ENCODE measurements at regions not wholly inside any gene's neighbourhood (a gene's known extent, or its start where the extent isn't known, plus 50 kb on each side); places are given as distances from the start of the nearest gene placed in this dataset.

- peaks cover 34% of the 10 kb centered on the region for H3K27me3 ChIP-seq (ENCODE audit: insufficient read depth, poor library complexity, severe bottlenecking)
- TF ChIP-seq POLR2AphosphoS5 (IDR thresholded peaks at IDR 0.05; ENCODE audit: low read depth) (no peak), SPI1 (IDR thresholded peaks at IDR 0.05; ENCODE audit: borderline replicate concordance, low read depth) (no peak), GABPA (IDR thresholded peaks at IDR 0.05; ENCODE audit: low read depth) (no peak), CTCF (IDR thresholded peaks at IDR 0.05; ENCODE audit: insufficient read depth, low read length) (no peak)
- TF ChIP-seq, protein P1, sequence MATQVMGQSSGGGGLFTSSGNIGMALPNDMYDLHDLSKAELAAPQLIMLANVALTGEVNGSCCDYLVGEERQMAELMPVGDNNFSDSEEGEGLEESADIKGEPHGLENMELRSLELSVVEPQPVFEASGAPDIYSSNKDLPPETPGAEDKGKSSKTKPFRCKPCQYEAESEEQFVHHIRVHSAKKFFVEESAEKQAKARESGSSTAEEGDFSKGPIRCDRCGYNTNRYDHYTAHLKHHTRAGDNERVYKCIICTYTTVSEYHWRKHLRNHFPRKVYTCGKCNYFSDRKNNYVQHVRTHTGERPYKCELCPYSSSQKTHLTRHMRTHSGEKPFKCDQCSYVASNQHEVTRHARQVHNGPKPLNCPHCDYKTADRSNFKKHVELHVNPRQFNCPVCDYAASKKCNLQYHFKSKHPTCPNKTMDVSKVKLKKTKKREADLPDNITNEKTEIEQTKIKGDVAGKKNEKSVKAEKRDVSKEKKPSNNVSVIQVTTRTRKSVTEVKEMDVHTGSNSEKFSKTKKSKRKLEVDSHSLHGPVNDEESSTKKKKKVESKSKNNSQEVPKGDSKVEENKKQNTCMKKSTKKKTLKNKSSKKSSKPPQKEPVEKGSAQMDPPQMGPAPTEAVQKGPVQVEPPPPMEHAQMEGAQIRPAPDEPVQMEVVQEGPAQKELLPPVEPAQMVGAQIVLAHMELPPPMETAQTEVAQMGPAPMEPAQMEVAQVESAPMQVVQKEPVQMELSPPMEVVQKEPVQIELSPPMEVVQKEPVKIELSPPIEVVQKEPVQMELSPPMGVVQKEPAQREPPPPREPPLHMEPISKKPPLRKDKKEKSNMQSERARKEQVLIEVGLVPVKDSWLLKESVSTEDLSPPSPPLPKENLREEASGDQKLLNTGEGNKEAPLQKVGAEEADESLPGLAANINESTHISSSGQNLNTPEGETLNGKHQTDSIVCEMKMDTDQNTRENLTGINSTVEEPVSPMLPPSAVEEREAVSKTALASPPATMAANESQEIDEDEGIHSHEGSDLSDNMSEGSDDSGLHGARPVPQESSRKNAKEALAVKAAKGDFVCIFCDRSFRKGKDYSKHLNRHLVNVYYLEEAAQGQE (IDR thresholded peaks at IDR 0.05; ENCODE audit: insufficient replicate concordance, low read depth) = no peak
- H3K27ac ChIP-seq (replicated peaks) = no peak overlapping the region
- peak overlapping the region; percentile 60 for H3K4me3 ChIP-seq (replicated peaks; ENCODE audit: insufficient read depth, low read length)
- DNase-seq (ENCODE audit: low read depth in 1 of 2, low spot score in 1 of 2) = no peak
Measured at GRCh38 chr3:11718637-11719405, 75.1 kb upstream of the VGLL4 start.

DNA sequence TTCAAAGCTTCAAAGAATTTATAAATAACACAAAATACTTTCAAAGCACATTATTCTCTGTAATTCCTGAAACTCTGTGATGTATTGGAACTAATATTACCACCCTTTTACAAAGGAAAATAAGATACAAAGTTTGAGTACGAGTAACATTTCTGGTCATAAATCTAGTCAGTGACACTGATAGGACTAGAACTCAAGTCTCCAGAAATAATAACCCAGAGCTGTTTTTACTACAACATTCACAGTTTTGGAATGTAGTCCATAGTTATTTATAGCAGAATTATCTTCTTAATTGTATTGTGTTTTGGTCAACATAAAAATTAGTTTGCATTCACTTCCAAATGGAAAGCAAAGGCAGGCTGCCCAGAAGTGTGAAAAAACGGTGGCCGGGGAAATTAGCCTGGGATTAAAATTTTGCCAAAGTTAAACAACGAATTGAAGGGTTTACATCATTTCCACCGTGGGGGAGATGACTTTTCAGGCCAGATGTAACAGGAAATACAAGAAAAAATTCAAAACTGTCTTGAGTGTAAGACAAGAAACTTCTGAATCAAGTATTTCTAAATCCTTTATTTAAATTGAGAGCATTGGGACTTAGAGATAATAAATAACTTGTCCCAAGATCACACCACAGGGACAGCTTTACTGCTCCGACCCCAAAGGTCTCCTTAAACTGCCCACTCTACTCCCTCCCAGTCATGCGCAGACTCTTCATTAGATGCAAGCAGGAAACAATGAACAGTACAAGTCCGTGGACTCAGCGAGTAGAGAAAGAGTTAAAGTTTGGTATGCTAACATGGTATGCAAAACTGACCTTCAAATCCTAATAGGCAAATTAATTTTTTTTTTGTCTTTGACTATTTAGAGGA, 74.3 kb upstream of the VGLL4 start:
- Histone ChIP-seq H3K27ac (replicated peaks) (no peak overlapping the region), H3K27me3 (ENCODE audit: insufficient read depth, poor library complexity, severe bottlenecking) (peaks cover 34% of the 10 kb centered on the region), H3K4me3 (replicated peaks; ENCODE audit: insufficient read depth, low read length) (no peak overlapping the region)
- TF ChIP-seq, protein P1 (IDR thresholded peaks at IDR 0.05; ENCODE audit: insufficient replicate concordance, low read depth) = no peak
- TF ChIP-seq CTCF (IDR thresholded peaks at IDR 0.05; ENCODE audit: insufficient read depth, low read length) = no peak
- TF ChIP-seq GABPA (IDR thresholded peaks at IDR 0.05; ENCODE audit: low read depth) = no peak
- TF ChIP-seq POLR2AphosphoS5 (IDR thresholded peaks at IDR 0.05; ENCODE audit: low read depth) = no peak
- no peak for TF ChIP-seq SPI1 (IDR thresholded peaks at IDR 0.05; ENCODE audit: borderline replicate concordance, low read depth)
- DNase-seq (ENCODE audit: low read depth in 1 of 2, low spot score in 1 of 2) = no peak

DNA sequence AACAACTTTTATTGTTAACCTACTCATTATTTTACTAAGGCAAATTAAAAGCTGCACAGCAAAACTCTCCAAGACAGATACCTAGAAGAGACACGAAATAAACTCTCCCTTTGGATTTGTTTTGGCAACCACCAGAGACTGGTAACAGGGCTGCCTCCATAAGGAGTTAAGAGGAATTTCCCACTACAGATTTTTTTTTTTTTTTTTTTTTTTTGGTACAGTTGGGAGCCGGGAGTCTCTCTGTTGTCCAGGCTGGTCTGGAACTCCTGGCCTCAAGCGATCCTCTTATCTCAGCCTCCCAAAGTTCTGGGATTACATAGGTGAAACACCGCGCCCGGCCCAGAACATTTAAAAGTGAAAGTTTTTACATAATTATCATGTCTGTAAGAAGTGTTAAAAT, 73.6 kb upstream of the VGLL4 start:
- peaks cover 33% of the 10 kb centered on the region for H3K27me3 ChIP-seq (ENCODE audit: insufficient read depth, poor library complexity, severe bottlenecking)
- no peak for DNase-seq (ENCODE audit: low read depth in 1 of 2, low spot score in 1 of 2)
- no peak overlapping the region for H3K4me3 ChIP-seq (replicated peaks; ENCODE audit: insufficient read depth, low read length)
- TF ChIP-seq POLR2AphosphoS5 (IDR thresholded peaks at IDR 0.05; ENCODE audit: low read depth) = no peak
- no peak for TF ChIP-seq SPI1 (IDR thresholded peaks at IDR 0.05; ENCODE audit: borderline replicate concordance, low read depth)
- no peak for TF ChIP-seq GABPA (IDR thresholded peaks at IDR 0.05; ENCODE audit: low read depth)
- TF ChIP-seq, protein P1 (IDR thresholded peaks at IDR 0.05; ENCODE audit: insufficient replicate concordance, low read depth) = no peak
- TF ChIP-seq CTCF (IDR thresholded peaks at IDR 0.05; ENCODE audit: insufficient read depth, low read length) = no peak
- no peak overlapping the region for H3K27ac ChIP-seq (replicated peaks)

Data from HL-60 (cell line).